ENCODE measurements at regions not wholly inside any gene's neighbourhood (a gene's known extent, or its start where the extent isn't known, plus 50 kb on each side); places are given as distances from the start of the nearest gene placed in this dataset.
"Not testable (repeated sequence)": the region's sequence is repeated elsewhere in the genome, so short reads cannot be mapped to it uniquely, and the experiment has no call there.

DNA sequence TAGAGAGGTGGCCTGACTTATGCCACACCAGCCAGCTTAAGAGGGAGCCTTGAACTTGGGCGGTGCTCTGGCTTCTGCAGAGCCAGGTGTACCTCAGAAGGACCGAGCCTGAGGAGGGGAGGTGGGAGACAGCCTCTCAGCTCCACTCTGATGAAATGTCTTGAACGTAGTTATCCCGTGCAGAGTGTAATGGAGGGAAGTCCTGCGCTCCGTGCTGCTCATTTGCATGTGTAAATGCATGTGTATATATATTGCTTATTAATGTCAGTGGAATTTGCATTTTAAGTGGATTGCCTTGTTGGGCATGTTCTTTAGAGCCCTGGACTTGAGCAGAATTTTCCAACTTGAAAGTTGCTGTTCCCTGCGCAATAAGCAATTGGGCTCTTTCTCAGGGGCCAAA, 264.9 kb upstream of the SDK2 start:
- Mint-ChIP-seq H3K9me3 (no peaks in the 10 kb centered on the region), H3K27me3 (peaks cover 14% of the 10 kb centered on the region), H3K27ac (no peak overlapping the region), H3K4me1 (no peaks in the 10 kb centered on the region), H3K4me3 (no peak overlapping the region)
- ATAC-seq (no peak), DNase-seq (no peak)

DNA sequence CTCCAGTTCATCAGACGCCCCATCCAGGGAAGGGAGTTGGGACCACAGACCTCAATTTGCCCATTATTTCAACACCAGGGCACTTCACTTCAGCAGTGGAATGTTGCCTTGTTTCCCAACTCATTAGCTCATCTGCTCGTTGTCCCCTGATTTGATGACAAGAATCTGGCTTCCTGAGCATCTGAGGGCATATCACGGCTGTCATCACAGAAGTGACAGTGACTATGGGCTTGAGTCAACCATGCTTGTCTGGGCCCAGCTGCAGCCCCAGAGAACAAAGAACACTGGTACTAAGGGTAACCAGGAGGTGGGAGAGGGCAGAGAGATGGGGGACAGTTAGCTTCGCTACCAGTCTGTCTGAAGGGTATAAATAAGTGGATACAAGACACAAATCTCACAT, 266.0 kb upstream of the SDK2 start:
- peaks cover 17% of the 10 kb centered on the region for H3K27me3 Mint-ChIP-seq
- no peak for DNase-seq
- no peaks in the 10 kb centered on the region for H3K4me1 Mint-ChIP-seq
- no peak for ATAC-seq
- peaks cover 2 to 9% of the 10 kb centered on the region in 2 donors for H3K9me3 Mint-ChIP-seq
- no peak overlapping the region for H3K27ac Mint-ChIP-seq
- no peak overlapping the region for H3K4me3 Mint-ChIP-seq

DNA sequence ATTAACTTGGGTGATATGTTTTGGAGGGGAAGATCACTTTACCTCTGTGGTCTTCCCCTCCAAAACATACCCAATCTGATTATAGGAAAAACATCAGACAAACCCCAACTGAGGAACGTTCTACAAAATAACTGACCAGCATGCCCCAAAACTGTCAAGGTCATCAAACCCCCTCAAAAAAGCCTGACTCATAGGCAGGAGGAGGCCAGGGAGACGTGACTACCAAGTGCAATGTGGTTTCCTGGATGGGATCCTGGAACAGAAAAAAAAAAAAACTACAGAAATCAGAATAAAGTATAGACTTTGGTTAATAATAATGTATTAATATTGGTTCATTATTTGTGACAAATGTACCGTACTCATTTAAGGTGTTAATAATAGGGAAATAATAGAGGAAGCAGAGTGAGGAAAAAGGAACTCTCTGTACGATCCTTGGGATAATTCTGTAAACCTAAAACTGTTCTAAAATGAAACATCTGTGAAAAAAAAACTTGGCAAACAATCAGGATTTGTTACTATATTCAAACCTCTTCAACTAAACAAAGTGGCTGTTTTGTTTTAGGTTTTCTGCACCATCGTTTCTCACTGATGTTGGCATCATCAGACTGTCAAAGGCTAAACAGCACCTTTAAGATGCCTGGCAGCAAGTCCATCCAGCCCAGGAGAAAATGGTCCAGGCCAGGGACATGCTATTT, 266.7 kb upstream of the SDK2 start:
- Mint-ChIP-seq H3K27me3 (peaks cover 17% of the 10 kb centered on the region), H3K4me1 (no peaks in the 10 kb centered on the region), H3K4me3 (no peak overlapping the region), H3K27ac (no peak overlapping the region), H3K9me3 (peaks cover 5 to 13% of the 10 kb centered on the region in 2 donors)
- ATAC-seq: no peak
- DNase-seq: no peak

- peaks cover 17% of the 10 kb centered on the region for H3K27me3 Mint-ChIP-seq
- peaks cover 5 to 13% of the 10 kb centered on the region in 2 donors for H3K9me3 Mint-ChIP-seq
These were observed 267.6 kb upstream of the SDK2 start for GRCh38 chr17:73911726-73912372.

GRCh38 chr17:73912373-73912746, 268.1 kb upstream of the SDK2 start:
- H3K27me3 Mint-ChIP-seq: peaks cover 15% of the 10 kb centered on the region
- H3K4me1 Mint-ChIP-seq: no peaks in the 10 kb centered on the region
- no peak for ATAC-seq
- H3K27ac Mint-ChIP-seq: no peak overlapping the region
- peaks cover 5 to 13% of the 10 kb centered on the region in 2 donors for H3K9me3 Mint-ChIP-seq
- DNase-seq: no peak
- H3K4me3 Mint-ChIP-seq: no peak overlapping the region

More at GRCh38 chr17:73911726-73912372, 267.6 kb upstream of the SDK2 start:
- H3K4me1 Mint-ChIP-seq: no peaks in the 10 kb centered on the region
- H3K27ac Mint-ChIP-seq: no peak overlapping the region
- no peak for DNase-seq
- no peak overlapping the region for H3K4me3 Mint-ChIP-seq
- no peak for ATAC-seq

GRCh38 chr17:73914536-73915274, 270.5 kb upstream of the SDK2 start:
- Mint-ChIP-seq H3K4me1 (no peaks in the 10 kb centered on the region), H3K9me3 (peaks cover 9 to 13% of the 10 kb centered on the region in 2 donors), H3K27me3 (peaks cover 15% of the 10 kb centered on the region), H3K4me3 (no peak overlapping the region), H3K27ac (no peak overlapping the region)
- ATAC-seq (no peak), DNase-seq (no peak)

DNA sequence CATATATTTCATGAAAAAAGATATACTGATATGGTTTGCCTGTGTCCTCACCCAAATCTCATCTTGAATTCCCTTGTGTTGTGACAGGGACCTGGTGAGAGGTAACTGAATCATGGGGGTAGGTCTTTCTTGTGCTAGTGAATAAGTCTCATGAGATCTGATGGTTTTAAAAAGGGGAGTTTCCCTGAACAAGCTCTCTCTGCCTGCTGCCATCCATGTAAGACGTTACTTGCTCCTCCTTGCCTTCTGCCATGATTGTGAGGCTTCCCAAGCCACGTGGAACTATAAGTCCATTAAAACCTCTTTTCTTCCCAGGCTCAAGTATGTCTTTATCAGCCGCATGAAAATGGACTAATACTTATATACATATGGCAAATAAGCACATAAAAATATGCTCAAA, 274.8 kb upstream of the SDK2 start:
- DNase-seq, ATAC-seq, H3K27ac Mint-ChIP-seq, H3K4me1 Mint-ChIP-seq, H3K4me3 Mint-ChIP-seq: not testable (repeated sequence)
- peaks cover 17% of the 10 kb centered on the region for H3K27me3 Mint-ChIP-seq
- peaks cover 9 to 13% of the 10 kb centered on the region in 2 donors for H3K9me3 Mint-ChIP-seq

GRCh38 chr17:73921306-73921705, 277.1 kb upstream of the SDK2 start:
- no peak for DNase-seq
- no peak overlapping the region for H3K27ac Mint-ChIP-seq
- H3K4me3 Mint-ChIP-seq: no peak overlapping the region
- H3K9me3 Mint-ChIP-seq: peaks cover 1 to 4% of the 10 kb centered on the region in 2 donors
- peaks cover 10% of the 10 kb centered on the region for H3K27me3 Mint-ChIP-seq
- ATAC-seq: no peak
- peaks cover 6% of the 10 kb centered on the region for H3K4me1 Mint-ChIP-seq

GRCh38 chr17:73924114-73924908, 279.2 kb upstream of the RPL38 start:
- H3K9me3 Mint-ChIP-seq: peaks cover under 1 to 14% of the 10 kb centered on the region in 2 donors
- peaks cover 6% of the 10 kb centered on the region for H3K4me1 Mint-ChIP-seq
- H3K4me3 Mint-ChIP-seq: no peak overlapping the region
- ATAC-seq (no peak), DNase-seq (no peak)
- H3K27ac Mint-ChIP-seq: no peak overlapping the region
- H3K27me3 Mint-ChIP-seq: peaks cover 8% of the 10 kb centered on the region

DNA sequence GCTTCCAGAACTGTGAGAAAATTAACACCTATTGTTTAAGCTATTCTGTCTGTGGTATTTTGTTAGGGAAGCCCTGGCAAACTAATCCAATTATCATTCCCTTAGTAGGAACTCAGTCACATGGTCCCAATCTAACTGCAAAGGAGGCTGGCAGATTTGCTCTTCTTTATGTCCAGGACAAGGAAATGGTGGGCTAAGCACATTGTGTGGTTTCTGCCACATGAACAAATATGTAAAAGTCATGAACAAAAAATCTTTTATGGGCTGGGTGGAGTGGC, 278.6 kb upstream of the RPL38 start:
- ATAC-seq (no peak), DNase-seq (no peak)
- Mint-ChIP-seq H3K4me3 (no peak overlapping the region), H3K4me1 (peaks cover 11% of the 10 kb centered on the region), H3K27ac (no peak overlapping the region), H3K27me3 (peaks cover 3% of the 10 kb centered on the region), H3K9me3 (peaks cover 0 to 14% of the 10 kb centered on the region in 2 donors)

GRCh38 chr17:73929860-73930430, 273.5 kb upstream of the RPL38 start:
- H3K27me3 Mint-ChIP-seq: peaks cover 7% of the 10 kb centered on the region
- peaks cover 12% of the 10 kb centered on the region for H3K4me1 Mint-ChIP-seq
- no peak overlapping the region for H3K4me3 Mint-ChIP-seq
- H3K27ac Mint-ChIP-seq: no peak overlapping the region
- peaks cover 0 to 14% of the 10 kb centered on the region in 2 donors for H3K9me3 Mint-ChIP-seq
- ATAC-seq (no peak), DNase-seq (no peak)

DNA sequence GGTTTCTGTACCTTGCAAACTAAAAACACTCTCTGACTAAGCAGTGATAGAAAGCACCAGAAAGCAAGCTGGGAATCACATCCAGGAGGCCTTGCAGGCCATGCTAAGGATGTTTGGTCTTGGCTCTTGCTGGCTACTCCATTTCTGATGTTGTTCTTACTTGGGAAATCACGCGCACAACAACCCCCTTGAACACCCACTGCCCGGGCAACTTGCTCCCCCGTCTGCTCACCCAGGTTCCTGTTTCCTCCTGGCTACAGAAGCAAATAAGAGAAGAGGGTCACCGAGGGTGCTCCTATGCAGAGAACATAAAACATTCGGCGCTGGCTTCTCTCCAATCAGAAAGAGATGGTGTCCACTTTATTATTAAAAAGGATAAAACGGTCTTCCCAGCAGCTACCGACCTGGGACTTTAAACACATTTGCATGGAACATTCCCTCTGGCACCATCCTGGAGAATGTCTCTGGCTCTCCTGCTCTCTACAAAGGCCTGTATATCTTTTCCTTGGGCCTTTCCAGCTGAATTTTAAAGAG, 271.2 kb upstream of the RPL38 start:
- DNase-seq (no peak), ATAC-seq (no peak)
- Mint-ChIP-seq H3K27ac (no peak overlapping the region), H3K27me3 (peaks cover 14% of the 10 kb centered on the region), H3K9me3 (peaks cover 0 to 2% of the 10 kb centered on the region in 2 donors), H3K4me3 (no peak overlapping the region), H3K4me1 (peaks cover 17% of the 10 kb centered on the region)

- H3K4me1 Mint-ChIP-seq: peaks cover 17% of the 10 kb centered on the region
- DNase-seq (no peak), ATAC-seq (no peak)
- no peak overlapping the region for H3K4me3 Mint-ChIP-seq
- H3K9me3 Mint-ChIP-seq: no peaks in the 10 kb centered on the region
- peaks cover 14% of the 10 kb centered on the region for H3K27me3 Mint-ChIP-seq
- no peak overlapping the region for H3K27ac Mint-ChIP-seq
These were observed 270.2 kb upstream of the RPL38 start for GRCh38 chr17:73933164-73933766.

DNA sequence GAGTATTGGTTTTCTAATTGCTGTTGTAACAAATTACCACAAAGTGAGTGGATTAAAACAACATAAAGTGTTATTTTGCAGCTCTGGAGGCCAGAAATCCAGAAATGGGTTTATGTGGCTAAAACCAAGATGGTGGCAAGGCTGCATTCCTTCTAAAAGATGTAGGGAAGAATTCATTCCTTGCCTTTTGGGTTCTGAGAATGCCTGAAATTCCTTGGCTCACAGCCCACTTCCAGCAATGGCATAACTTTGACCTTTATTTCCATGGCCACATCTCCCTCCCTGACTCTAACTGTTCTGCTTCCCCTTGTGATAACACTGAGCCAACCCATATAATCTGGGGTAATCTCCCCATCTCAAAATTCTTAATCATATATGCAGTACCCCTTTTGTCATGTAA, 269.6 kb upstream of the RPL38 start:
- H3K27ac Mint-ChIP-seq: no peak overlapping the region
- no peak overlapping the region for H3K4me3 Mint-ChIP-seq
- DNase-seq: no peak
- peaks cover 17% of the 10 kb centered on the region for H3K4me1 Mint-ChIP-seq
- H3K27me3 Mint-ChIP-seq: peaks cover 14% of the 10 kb centered on the region
- no peaks in the 10 kb centered on the region for H3K9me3 Mint-ChIP-seq
- no peak for ATAC-seq

GRCh38 chr17:73934696-73935095, 268.8 kb upstream of the RPL38 start:
- Mint-ChIP-seq H3K4me3 (no peak overlapping the region), H3K27me3 (peaks cover 14% of the 10 kb centered on the region), H3K9me3 (no peaks in the 10 kb centered on the region), H3K4me1 (peaks cover 14% of the 10 kb centered on the region), H3K27ac (no peak overlapping the region)
- DNase-seq (no peak), ATAC-seq (no peak)
